ENCODE measurements at regions not wholly inside any gene's neighbourhood (a gene's known extent, or its start where the extent isn't known, plus 50 kb on each side); places are given as distances from the start of the nearest gene placed in this dataset.
"Not testable (repeated sequence)": the region's sequence is repeated elsewhere in the genome, so short reads cannot be mapped to it uniquely, and the experiment has no call there.

GRCh38 chr2:175326164-175326563 is 144.7 kb upstream of the ATP5MC3 start:
- not testable (repeated sequence) for DNase-seq

- DNase-seq: no peak
These were observed 141.7 kb upstream of the ATP5MC3 start for GRCh38 chr2:175323162-175323561.

GRCh38 chr2:175318542-175318941 is 137.0 kb upstream of the ATP5MC3 start:
- DNase-seq: no peak

- DNase-seq: no peak
These were observed 136.2 kb upstream of the ATP5MC3 start for GRCh38 chr2:175317751-175318150.

GRCh38 chr2:175312137-175312536 is 130.6 kb upstream of the ATP5MC3 start:
- DNase-seq: no peak

- no peak for DNase-seq
These were observed 129.4 kb upstream of the ATP5MC3 start for GRCh38 chr2:175310813-175311504.

GRCh38 chr2:175309799-175310198 is 128.3 kb upstream of the ATP5MC3 start:
- DNase-seq: no peak

- no peak for DNase-seq
These were observed 126.5 kb upstream of the ATP5MC3 start for GRCh38 chr2:175308005-175308404.

- DNase-seq: no peak
These were observed 123.0 kb upstream of the ATP5MC3 start for GRCh38 chr2:175304541-175304940.

GRCh38 chr2:175293776-175294175 is 112.3 kb upstream of the ATP5MC3 start:
- DNase-seq: no peak

- DNase-seq: no peak
These were observed 111.7 kb upstream of the ATP5MC3 start for GRCh38 chr2:175293195-175293594.

GRCh38 chr2:175282886-175283285 is 101.4 kb upstream of the ATP5MC3 start:
- no peak for DNase-seq

GRCh38 chr2:175282300-175282699 is 100.8 kb upstream of the ATP5MC3 start:
- no peak for DNase-seq

- no peak for DNase-seq
These were observed 96.3 kb upstream of the ATP5MC3 start for GRCh38 chr2:175277772-175278171.

- DNase-seq: no peak
These were observed 94.0 kb upstream of the ATP5MC3 start for GRCh38 chr2:175275539-175275938.

- DNase-seq: no peak
These were observed 77.7 kb upstream of the ATP5MC3 start for GRCh38 chr2:175259164-175259563.

- no peak for DNase-seq
These were observed 75.5 kb upstream of the ATP5MC3 start for GRCh38 chr2:175256806-175257585.

GRCh38 chr2:175256391-175256790 is 74.9 kb upstream of the ATP5MC3 start:
- DNase-seq: not testable (repeated sequence)

GRCh38 chr2:175253871-175254270 is 72.4 kb upstream of the ATP5MC3 start:
- DNase-seq: no peak

- DNase-seq: no peak
These were observed 70.0 kb upstream of the ATP5MC3 start for GRCh38 chr2:175251425-175252041.

GRCh38 chr2:175247159-175247558 is 65.6 kb upstream of the ATP5MC3 start:
- DNase-seq: no peak

- no peak for DNase-seq
These were observed 63.2 kb upstream of the ATP5MC3 start for GRCh38 chr2:175244697-175245096.

GRCh38 chr2:175241691-175242090 is 60.2 kb upstream of the ATP5MC3 start:
- no peak for DNase-seq

GRCh38 chr2:175240033-175240432 is 58.5 kb upstream of the ATP5MC3 start:
- DNase-seq: not testable (repeated sequence)

Measured in right forelimb (tissue), 1 donor.